ENCODE measurements at regions not wholly inside any gene's neighbourhood (a gene's known extent, or its start where the extent isn't known, plus 50 kb on each side); places are given as distances from the start of the nearest gene placed in this dataset.

DNA sequence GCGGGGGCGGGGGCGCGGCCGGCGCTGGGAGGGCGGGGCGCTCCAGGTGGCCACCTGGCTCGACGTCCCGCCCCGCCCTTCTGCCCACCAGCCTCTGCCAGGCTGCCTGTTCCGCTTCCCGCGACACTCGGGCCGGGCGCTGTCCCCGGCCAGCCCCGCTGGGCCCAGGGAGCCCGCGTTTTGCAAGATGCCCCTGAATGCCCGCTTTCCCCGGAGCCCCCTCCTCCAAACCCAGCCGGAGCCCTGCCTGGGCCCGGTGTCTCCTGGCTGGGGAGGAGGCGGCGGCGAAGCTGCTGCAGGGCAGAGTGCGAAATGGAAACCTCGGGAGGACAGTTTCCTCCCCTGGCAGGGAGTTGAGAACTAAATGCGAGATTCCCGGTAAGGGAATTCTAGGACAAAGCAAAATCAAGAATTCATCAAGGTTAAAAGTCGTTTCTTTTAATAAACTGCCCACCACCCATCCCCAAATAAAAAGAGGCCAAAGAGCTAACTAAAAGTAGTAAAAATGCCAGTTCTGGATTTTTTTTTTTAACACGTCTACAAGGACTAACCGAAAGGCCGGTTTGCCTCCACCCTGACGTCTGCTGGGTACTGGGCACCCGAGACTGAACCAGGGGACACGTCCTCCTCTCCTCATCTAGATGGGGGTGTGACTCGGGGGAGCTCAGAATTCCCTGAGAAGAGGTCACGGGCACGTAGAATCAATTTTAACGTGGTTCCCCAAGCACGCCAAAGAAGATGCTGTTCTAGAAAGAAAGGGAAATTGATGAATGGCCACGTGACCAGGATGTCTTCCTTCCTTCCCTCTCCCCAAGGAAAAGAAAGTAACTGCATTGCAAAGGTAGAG, 200.4 kb upstream of the NFE2L3 start:
- no peak overlapping the region for H3K27ac ChIP-seq (ENCODE audit: low read depth in 1 of 2, low read length in 2 of 2)
- Mint-ChIP-seq H3K27me3 (no peaks in the 10 kb centered on the region), H3K4me3 (peak overlapping the region; percentile 73), H3K4me1 (ENCODE audit: low read depth) (peaks cover 30% of the 10 kb centered on the region), H3K36me3 (ENCODE audit: low read depth) (no peaks in the 10 kb centered on the region), H3K9me3 (no peaks in the 10 kb centered on the region), H3K27ac (peak overlapping the region; percentile 69)
- CTCF ChIA-PET, result no interaction called here
- TF ChIP-seq, protein P1, sequence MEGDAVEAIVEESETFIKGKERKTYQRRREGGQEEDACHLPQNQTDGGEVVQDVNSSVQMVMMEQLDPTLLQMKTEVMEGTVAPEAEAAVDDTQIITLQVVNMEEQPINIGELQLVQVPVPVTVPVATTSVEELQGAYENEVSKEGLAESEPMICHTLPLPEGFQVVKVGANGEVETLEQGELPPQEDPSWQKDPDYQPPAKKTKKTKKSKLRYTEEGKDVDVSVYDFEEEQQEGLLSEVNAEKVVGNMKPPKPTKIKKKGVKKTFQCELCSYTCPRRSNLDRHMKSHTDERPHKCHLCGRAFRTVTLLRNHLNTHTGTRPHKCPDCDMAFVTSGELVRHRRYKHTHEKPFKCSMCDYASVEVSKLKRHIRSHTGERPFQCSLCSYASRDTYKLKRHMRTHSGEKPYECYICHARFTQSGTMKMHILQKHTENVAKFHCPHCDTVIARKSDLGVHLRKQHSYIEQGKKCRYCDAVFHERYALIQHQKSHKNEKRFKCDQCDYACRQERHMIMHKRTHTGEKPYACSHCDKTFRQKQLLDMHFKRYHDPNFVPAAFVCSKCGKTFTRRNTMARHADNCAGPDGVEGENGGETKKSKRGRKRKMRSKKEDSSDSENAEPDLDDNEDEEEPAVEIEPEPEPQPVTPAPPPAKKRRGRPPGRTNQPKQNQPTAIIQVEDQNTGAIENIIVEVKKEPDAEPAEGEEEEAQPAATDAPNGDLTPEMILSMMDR (IDR thresholded peaks at IDR 0.05), result no peak
- POLR2A ChIA-PET, result no interaction called here
- H3K4me1 ChIP-seq (ENCODE audit: insufficient read depth, low read length), result peaks cover 19% of the 10 kb centered on the region
- no peak for ATAC-seq (ENCODE audit: poor library complexity)
- H3K9me3 ChIP-seq (ENCODE audit: control insufficient read depth in 1 of 2, insufficient read depth in 1 of 2, low read length in 2 of 2), result no peaks in the 10 kb centered on the region
- peak overlapping the region; percentile 64 for H3K4me3 ChIP-seq (ENCODE audit: low read length)
- intact Hi-C loops (cut with DNase I, micrococcal nuclease), result loop anchor here in 1 of 2 experiments (2.0 to 5.0 kb wide), 8 partner anchors 111 to 1384 kb away; partner anchors contain the start of genes CBX3, HNRNPA2B1 and NFE2L3
- peak in 3 of 14 experiments; percentile 5 to 23 (median 16) for DNase-seq
- no peaks in the 10 kb centered on the region for H3K36me3 ChIP-seq (ENCODE audit: insufficient read depth, low read length)
- no peaks in the 10 kb centered on the region for H3K27me3 ChIP-seq (ENCODE audit: control insufficient read depth in 1 of 2, insufficient read depth in 2 of 2, low read length in 2 of 2)

DNA sequence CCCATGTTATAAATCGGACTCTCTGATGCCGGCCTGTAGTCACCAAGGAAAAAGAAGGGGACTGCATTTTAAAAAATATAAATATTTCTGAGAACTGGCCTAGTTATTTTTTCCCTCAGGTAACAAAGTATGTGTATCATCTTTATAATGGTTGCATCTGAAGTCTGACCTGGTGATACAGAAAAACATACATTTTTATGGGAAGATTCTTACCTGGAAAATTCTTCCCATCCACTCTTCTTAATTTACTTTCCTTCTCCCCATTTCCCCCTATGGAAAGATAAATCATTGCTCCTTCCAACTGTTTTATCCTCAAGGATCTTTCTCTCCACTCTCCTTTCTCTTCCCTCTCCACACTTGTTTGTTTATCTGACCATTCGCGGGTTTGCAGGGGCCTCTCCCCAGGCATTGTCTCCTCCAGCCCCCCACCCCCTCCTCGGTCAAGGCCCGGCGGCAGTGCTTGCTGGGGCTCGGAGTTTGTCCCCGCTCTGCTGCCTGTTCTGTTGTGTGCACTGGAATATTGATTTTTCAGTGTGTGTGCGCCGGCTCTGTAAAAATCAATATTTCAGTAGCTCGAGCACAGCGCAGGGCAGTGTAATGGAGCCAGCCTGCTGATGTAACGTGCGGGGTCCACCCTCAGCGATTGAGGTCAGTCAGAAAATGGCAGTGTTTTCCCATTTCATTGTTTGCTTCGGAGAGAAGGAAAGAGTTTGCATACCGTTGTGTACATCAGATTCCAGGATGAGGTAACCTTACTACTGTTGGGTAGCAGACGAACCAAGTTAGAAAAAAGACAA, 199.5 kb upstream of the NFE2L3 start:
- H3K27me3 Mint-ChIP-seq, result no peaks in the 10 kb centered on the region
- Histone ChIP-seq H3K9me3 (ENCODE audit: control insufficient read depth in 1 of 2, insufficient read depth in 1 of 2, low read length in 2 of 2) (no peaks in the 10 kb centered on the region), H3K4me3 (ENCODE audit: low read length) (no peak overlapping the region), H3K36me3 (ENCODE audit: insufficient read depth, low read length) (no peaks in the 10 kb centered on the region), H3K27me3 (ENCODE audit: control insufficient read depth in 1 of 2, insufficient read depth in 2 of 2, low read length in 2 of 2) (no peaks in the 10 kb centered on the region), H3K27ac (ENCODE audit: low read depth in 1 of 2, low read length in 2 of 2) (no peak overlapping the region), H3K4me1 (ENCODE audit: insufficient read depth, low read length) (peaks cover 19% of the 10 kb centered on the region)
- ATAC-seq (ENCODE audit: poor library complexity), result no peak
- peaks cover 30% of the 10 kb centered on the region for H3K4me1 Mint-ChIP-seq (ENCODE audit: low read depth)
- POLR2A ChIA-PET, result no interaction called here
- peak overlapping the region; percentile 73 for H3K4me3 Mint-ChIP-seq
- CTCF ChIA-PET, result no interaction called here
- TF ChIP-seq, protein P1 (IDR thresholded peaks at IDR 0.05), result no peak
- H3K27ac Mint-ChIP-seq, result no peak overlapping the region
- no peaks in the 10 kb centered on the region for H3K36me3 Mint-ChIP-seq (ENCODE audit: low read depth)
- H3K9me3 Mint-ChIP-seq, result no peaks in the 10 kb centered on the region
- no peak for DNase-seq
- intact Hi-C loops (cut with DNase I, micrococcal nuclease), result loop anchor here in 1 of 2 experiments (5.0 kb wide), 7 partner anchors 110 to 1385 kb away; partner anchors contain the start of gene NFE2L3

DNA sequence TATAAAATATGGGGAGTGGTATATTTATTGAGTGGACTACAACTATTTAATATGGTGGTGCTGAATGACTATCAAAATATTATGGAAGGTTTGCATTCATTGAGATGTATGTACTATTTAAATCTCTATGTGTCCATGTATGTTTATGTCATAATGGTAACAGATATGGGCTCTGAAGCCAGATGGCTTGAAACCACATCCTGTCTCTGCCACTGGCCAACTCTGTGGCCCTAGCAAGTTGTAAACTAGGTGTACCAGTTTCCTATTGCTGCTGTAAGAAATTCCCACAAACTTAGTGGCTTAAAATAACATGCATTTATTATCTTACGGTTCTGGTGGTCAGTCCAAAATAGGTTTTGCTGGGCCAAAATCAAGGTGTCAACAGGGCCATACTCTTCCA, 198.1 kb upstream of the NFE2L3 start:
- ATAC-seq (ENCODE audit: poor library complexity) (no peak), DNase-seq (no peak)
- Histone ChIP-seq H3K4me3 (ENCODE audit: low read length) (no peak overlapping the region), H3K9me3 (ENCODE audit: control insufficient read depth in 1 of 2, insufficient read depth in 1 of 2, low read length in 2 of 2) (no peaks in the 10 kb centered on the region), H3K27me3 (ENCODE audit: control insufficient read depth in 1 of 2, insufficient read depth in 2 of 2, low read length in 2 of 2) (no peaks in the 10 kb centered on the region), H3K36me3 (ENCODE audit: insufficient read depth, low read length) (no peaks in the 10 kb centered on the region), H3K4me1 (ENCODE audit: insufficient read depth, low read length) (peaks cover 19% of the 10 kb centered on the region), H3K27ac (ENCODE audit: low read depth in 1 of 2, low read length in 2 of 2) (no peak overlapping the region)
- no peak overlapping the region for H3K4me3 Mint-ChIP-seq
- POLR2A ChIA-PET, result no interaction called here
- TF ChIP-seq, protein P1 (IDR thresholded peaks at IDR 0.05), result no peak
- H3K27ac Mint-ChIP-seq, result no peak overlapping the region
- H3K9me3 Mint-ChIP-seq, result no peaks in the 10 kb centered on the region
- H3K27me3 Mint-ChIP-seq, result no peaks in the 10 kb centered on the region
- CTCF ChIA-PET, result no interaction called here
- intact Hi-C loops (cut with DNase I, micrococcal nuclease), result loop anchor here in 1 of 2 experiments (5.0 kb wide), 7 partner anchors 108 to 1387 kb away; partner anchors contain the start of gene NFE2L3
- H3K4me1 Mint-ChIP-seq (ENCODE audit: low read depth), result peaks cover 30% of the 10 kb centered on the region
- no peaks in the 10 kb centered on the region for H3K36me3 Mint-ChIP-seq (ENCODE audit: low read depth)
